Hepatocyte (in vitro differentiated cells): ENCODE measurements at regions not wholly inside any gene's neighbourhood (a gene's known extent, or its start where the extent isn't known, plus 50 kb on each side); places are given as distances from the start of the nearest gene placed in this dataset.

Experiments used
- CTCF ChIP-seq: fragments of 200-600 bp; sonication (generic); IDR thresholded peaks from 2 replicates; pipeline ENCODE4 v1.5.1; 2016; ENCODE audit warnings: antibody characterized with exemption, mild to moderate bottlenecking; ENCODE audit not compliant: poor library complexity
- EZH2 ChIP-seq: fragments of 200-600 bp; sonication (generic); IDR thresholded peaks from 2 replicates; pipeline ENCODE4 v1.6.1; 2016; ENCODE audit warnings: antibody characterized with exemption, mild to moderate bottlenecking, borderline replicate concordance
- EZH2phosphoT487 ChIP-seq: fragments of 200-600 bp; sonication (generic); IDR thresholded peaks from one replicate; pipeline ENCODE4 v1.6.1; 2018; ENCODE audit warnings: antibody characterized with exemption, mild to moderate bottlenecking, low read depth, moderate library complexity; ENCODE audit not compliant: unreplicated experiment, severe bottlenecking

- no peak for TF ChIP-seq CTCF
- TF ChIP-seq EZH2phosphoT487 = no peak
- no peak for TF ChIP-seq EZH2
These were observed 110.8 kb upstream of the SMURF2 start for GRCh38 chr17:64772845-64773299.
